Stimulated activated CD4-positive, alpha-beta T cell treated with anti-CD3 and anti-CD28 coated beads, Interleukin-2, amount 100 ng/mL, for 24 hours (primary cell): ENCODE measurements at regions not wholly inside any gene's neighbourhood (a gene's known extent, or its start where the extent isn't known, plus 50 kb on each side); places are given as distances from the start of the nearest gene placed in this dataset.

Experiments used
- DNase-seq, 2 donors: peaks; one replicate each; pipeline ENCODE4 v3.0.0-alpha.2; 2020

GRCh38 chr16:59440502-59440901 is 706.4 kb upstream of the GOT2 start:
- no peak for DNase-seq

GRCh38 chr16:59432896-59433295 is 698.8 kb upstream of the GOT2 start:
- DNase-seq, result no peak

GRCh38 chr16:59432276-59432675 is 698.2 kb upstream of the GOT2 start:
- DNase-seq, result no peak

- DNase-seq, result no peak
Observed at GRCh38 chr16:59424714-59425273, 690.7 kb upstream of the GOT2 start.

- no peak for DNase-seq
Observed at GRCh38 chr16:59411961-59412841, 678.1 kb upstream of the GOT2 start.

- no peak for DNase-seq
Observed at GRCh38 chr16:59410451-59410850, 676.3 kb upstream of the GOT2 start.

GRCh38 chr16:59405802-59406201 is 671.7 kb upstream of the GOT2 start:
- DNase-seq, result no peak

- no peak for DNase-seq
Observed at GRCh38 chr16:59404509-59404908, 670.4 kb upstream of the GOT2 start.

- no peak for DNase-seq
Observed at GRCh38 chr16:59400830-59401229, 666.7 kb upstream of the GOT2 start.

- no peak for DNase-seq
Observed at GRCh38 chr16:59397638-59398037, 663.5 kb upstream of the GOT2 start.

GRCh38 chr16:59394526-59394925 is 660.4 kb upstream of the GOT2 start:
- DNase-seq, result no peak

- DNase-seq, result no peak
Observed at GRCh38 chr16:59392911-59393310, 658.8 kb upstream of the GOT2 start.

- no peak for DNase-seq
Observed at GRCh38 chr16:59391617-59392364, 657.7 kb upstream of the GOT2 start.

GRCh38 chr16:59385959-59386358 is 651.8 kb upstream of the GOT2 start:
- DNase-seq, result no peak

GRCh38 chr16:59385491-59385890 is 651.4 kb upstream of the GOT2 start:
- DNase-seq, result no peak

- DNase-seq, result no peak
Observed at GRCh38 chr16:59373632-59374031, 639.5 kb upstream of the GOT2 start.

- no peak for DNase-seq
Observed at GRCh38 chr16:59370717-59371116, 636.6 kb upstream of the GOT2 start.

GRCh38 chr16:59369523-59369922 is 635.4 kb upstream of the GOT2 start:
- no peak for DNase-seq

GRCh38 chr16:59368586-59368985 is 634.5 kb upstream of the GOT2 start:
- DNase-seq, result no peak

GRCh38 chr16:59356709-59357108 is 622.6 kb upstream of the GOT2 start:
- no peak for DNase-seq

- DNase-seq, result no peak
Observed at GRCh38 chr16:59356144-59356543, 622.0 kb upstream of the GOT2 start.

GRCh38 chr16:59355704-59356103 is 621.6 kb upstream of the GOT2 start:
- DNase-seq, result no peak

- DNase-seq, result no peak
Observed at GRCh38 chr16:59351305-59351903, 617.3 kb upstream of the GOT2 start.

- no peak for DNase-seq
Observed at GRCh38 chr16:59350670-59351069, 616.6 kb upstream of the GOT2 start.
